HG03045 (cell line): ENCODE measurements at regions not wholly inside any gene's neighbourhood (a gene's known extent, or its start where the extent isn't known, plus 50 kb on each side); places are given as distances from the start of the nearest gene placed in this dataset.
"Not testable (repeated sequence)": the region's sequence is repeated elsewhere in the genome, so short reads cannot be mapped to it uniquely, and the experiment has no call there.

Experiments used
- ATAC-seq: cut with Tn5 transposase; IDR thresholded peaks from one replicate; pipeline ENCODE4 v1.9.1; 2021; ENCODE audit warnings: mild to moderate bottlenecking, moderate library complexity; ENCODE audit not compliant: unreplicated experiment

GRCh38 chr6:101011186-101011585 lies 130.1 kb upstream of the ASCC3 start:
- peak; percentile 92 for ATAC-seq

- ATAC-seq: no peak
Measured at GRCh38 chr6:101013612-101014195, 132.6 kb upstream of the ASCC3 start.

GRCh38 chr6:101015541-101015940 lies 134.4 kb upstream of the ASCC3 start:
- no peak for ATAC-seq

- no peak for ATAC-seq
Measured at GRCh38 chr6:101016163-101016562, 135.0 kb upstream of the ASCC3 start.

GRCh38 chr6:101018157-101018556 lies 137.0 kb upstream of the ASCC3 start:
- ATAC-seq: no peak

- no peak for ATAC-seq
Measured at GRCh38 chr6:101021504-101021903, 140.4 kb upstream of the ASCC3 start.

- no peak for ATAC-seq
Measured at GRCh38 chr6:101042966-101043365, 161.8 kb upstream of the ASCC3 start.

- ATAC-seq: no peak
Measured at GRCh38 chr6:101058296-101058695, 177.2 kb upstream of the ASCC3 start.

- ATAC-seq: no peak
Measured at GRCh38 chr6:101066481-101066880, 185.4 kb upstream of the ASCC3 start.

GRCh38 chr6:101069191-101069795 lies 188.2 kb upstream of the ASCC3 start:
- no peak for ATAC-seq

- ATAC-seq: no peak
Measured at GRCh38 chr6:101070044-101070608, 189.0 kb upstream of the ASCC3 start.

GRCh38 chr6:101077344-101077743 lies 196.2 kb upstream of the ASCC3 start:
- ATAC-seq: no peak

GRCh38 chr6:101079696-101080270 lies 198.7 kb upstream of the ASCC3 start:
- no peak for ATAC-seq

GRCh38 chr6:101080597-101080996 lies 199.5 kb upstream of the ASCC3 start:
- ATAC-seq: no peak

GRCh38 chr6:101083533-101084175 lies 202.5 kb upstream of the ASCC3 start:
- ATAC-seq: no peak

- no peak for ATAC-seq
Measured at GRCh38 chr6:101085327-101085726, 204.2 kb upstream of the ASCC3 start.

GRCh38 chr6:101086473-101086872 lies 205.3 kb upstream of the ASCC3 start:
- ATAC-seq: no peak

GRCh38 chr6:101088594-101088993 lies 207.5 kb upstream of the ASCC3 start:
- ATAC-seq: no peak

GRCh38 chr6:101089640-101090039 lies 208.5 kb upstream of the ASCC3 start:
- ATAC-seq: no peak

GRCh38 chr6:101090281-101090680 lies 209.2 kb upstream of the ASCC3 start:
- ATAC-seq: no peak

- not testable (repeated sequence) for ATAC-seq
Measured at GRCh38 chr6:101098605-101099004, 217.5 kb upstream of the ASCC3 start.

- ATAC-seq: no peak
Measured at GRCh38 chr6:101102702-101103101, 221.6 kb upstream of the ASCC3 start.
